ENCODE measurements at regions not wholly inside any gene's neighbourhood (a gene's known extent, or its start where the extent isn't known, plus 50 kb on each side); places are given as distances from the start of the nearest gene placed in this dataset.

- Mint-ChIP-seq H3K4me3 (no peak overlapping the region), H3K27me3 (ENCODE audit: low read depth in 3 of 3) (peaks cover 0 to 2% (median 0%) of the 10 kb centered on the region in 3 donors), H3K27ac (no peak overlapping the region), H3K36me3 (no peaks in the 10 kb centered on the region), H3K4me1 (no peaks in the 10 kb centered on the region), H3K9me3 (peaks cover 2 to 11% (median 4%) of the 10 kb centered on the region in 7 donors)
- Histone ChIP-seq H3K4me2 (replicated peaks; ENCODE audit: extremely low read depth, low read length, poor library complexity, severe bottlenecking) (no peak overlapping the region), H3K9me3 (replicated peaks in 1 of 2; ENCODE audit: control insufficient read depth in 1 of 2, insufficient read depth in 1 of 2, low read length in 2 of 2) (no peaks in the 10 kb centered on the region), H3K4me1 (ENCODE audit: control insufficient read depth in 1 of 2, insufficient read depth in 2 of 2, low read length in 2 of 2) (no peaks in the 10 kb centered on the region), H3K27me3 (ENCODE audit: control insufficient read depth in 2 of 2, insufficient read depth in 2 of 2, low read length in 2 of 2) (no peaks in the 10 kb centered on the region), H2AFZ (ENCODE audit: insufficient read depth, low read depth, low read length, poor library complexity, severe bottlenecking) (no peak overlapping the region), H3K27ac (ENCODE audit: low read depth in 1 of 2, low read length in 2 of 2) (no peak overlapping the region), H3K79me2 (ENCODE audit: insufficient read depth, low read length) (no peaks in the 10 kb centered on the region), H3K36me3 (replicated peaks in 1 of 2; ENCODE audit: control insufficient read depth in 1 of 2, insufficient read depth in 2 of 2, low read length in 2 of 2) (no peaks in the 10 kb centered on the region), H4K20me1 (ENCODE audit: insufficient read depth, low read length) (no peaks in the 10 kb centered on the region), H3K9ac (ENCODE audit: insufficient read depth, low read length, poor library complexity, severe bottlenecking) (no peak overlapping the region), H3K4me3 (replicated peaks in 1 of 3; ENCODE audit: low read depth in 2 of 3, low read length in 3 of 3) (no peak overlapping the region)
- no peak for DNase-seq
- TF ChIP-seq CTCF (IDR thresholded peaks at IDR 0.05), result no peak
- intact Hi-C loops (cut with micrococcal nuclease), result no loop called here
Observed at GRCh38 chr13:72185776-72186175, 318.8 kb upstream of the DACH1 start.

GRCh38 chr13:72181661-72182060 is 314.7 kb upstream of the DACH1 start:
- no peaks in the 10 kb centered on the region for H3K4me1 Mint-ChIP-seq
- H3K9me3 Mint-ChIP-seq, result peaks cover 0 to 11% (median 4%) of the 10 kb centered on the region in 7 donors
- Histone ChIP-seq H4K20me1 (ENCODE audit: insufficient read depth, low read length) (no peaks in the 10 kb centered on the region), H3K4me1 (ENCODE audit: control insufficient read depth in 1 of 2, insufficient read depth in 2 of 2, low read length in 2 of 2) (no peaks in the 10 kb centered on the region), H3K4me3 (replicated peaks in 1 of 3; ENCODE audit: low read depth in 2 of 3, low read length in 3 of 3) (no peak overlapping the region), H3K9me3 (replicated peaks in 1 of 2; ENCODE audit: control insufficient read depth in 1 of 2, insufficient read depth in 1 of 2, low read length in 2 of 2) (no peaks in the 10 kb centered on the region), H3K79me2 (ENCODE audit: insufficient read depth, low read length) (no peaks in the 10 kb centered on the region), H3K27ac (ENCODE audit: low read depth in 1 of 2, low read length in 2 of 2) (no peak overlapping the region), H2AFZ (ENCODE audit: insufficient read depth, low read depth, low read length, poor library complexity, severe bottlenecking) (no peak overlapping the region), H3K4me2 (replicated peaks; ENCODE audit: extremely low read depth, low read length, poor library complexity, severe bottlenecking) (no peak overlapping the region), H3K36me3 (replicated peaks in 1 of 2; ENCODE audit: control insufficient read depth in 1 of 2, insufficient read depth in 2 of 2, low read length in 2 of 2) (no peaks in the 10 kb centered on the region), H3K9ac (ENCODE audit: insufficient read depth, low read length, poor library complexity, severe bottlenecking) (no peak overlapping the region), H3K27me3 (ENCODE audit: control insufficient read depth in 2 of 2, insufficient read depth in 2 of 2, low read length in 2 of 2) (no peaks in the 10 kb centered on the region)
- no peak overlapping the region for H3K4me3 Mint-ChIP-seq
- no peak overlapping the region for H3K27ac Mint-ChIP-seq
- intact Hi-C loops (cut with micrococcal nuclease), result no loop called here
- H3K36me3 Mint-ChIP-seq, result no peaks in the 10 kb centered on the region
- WGBS (ENCODE audit: insufficient coverage), result no CpG with 5 or more reads among the region's 2 CpGs
- no peaks in the 10 kb centered on the region for H3K27me3 Mint-ChIP-seq (ENCODE audit: low read depth in 3 of 3)
- no peak for TF ChIP-seq CTCF (IDR thresholded peaks at IDR 0.05)
- no peak for DNase-seq

Measured in CD14-positive monocyte (primary cell).